Mesothelial cell of epicardium (in vitro differentiated cells): ENCODE measurements at regions not wholly inside any gene's neighbourhood (a gene's known extent, or its start where the extent isn't known, plus 50 kb on each side); places are given as distances from the start of the nearest gene placed in this dataset.

ENCODE experiments used
- DNase-seq, 2 experiments: peaks; one replicate each; pipeline ENCODE4 v3.0.0; 2021; ENCODE audit warnings: low spot score in 2 of 2; ENCODE audit not compliant: unreplicated experiment in 2 of 2
- H3K27ac Mint-ChIP-seq: 2 replicates; pipeline ENCODE4 v1.8.0; 2021; ENCODE audit warnings: mixed read lengths
- H3K27me3 Mint-ChIP-seq: 2 replicates; pipeline ENCODE4 v1.8.0; 2021; ENCODE audit warnings: low read depth, mixed read lengths
- H3K36me3 Mint-ChIP-seq: 2 replicates; pipeline ENCODE4 v1.8.0; 2021; ENCODE audit warnings: mixed read lengths
- H3K4me1 Mint-ChIP-seq: 2 replicates; pipeline ENCODE4 v1.8.0; 2021; ENCODE audit warnings: mixed read lengths
- H3K4me3 Mint-ChIP-seq: 2 replicates; pipeline ENCODE4 v1.8.0; 2021; ENCODE audit warnings: mild to moderate bottlenecking, moderate library complexity, mixed read lengths
- H3K9me3 Mint-ChIP-seq: 2 replicates; pipeline ENCODE4 v1.8.0; 2021; ENCODE audit warnings: mixed read lengths
- TF ChIP-seq, protein P1 (sequence below): fragments of 200-600 bp; sonication (generic); IDR thresholded peaks from one replicate; pipeline ENCODE4 v1.5.0; 2021; ENCODE audit warnings: antibody characterized with exemption; ENCODE audit not compliant: unreplicated experiment

DNA sequence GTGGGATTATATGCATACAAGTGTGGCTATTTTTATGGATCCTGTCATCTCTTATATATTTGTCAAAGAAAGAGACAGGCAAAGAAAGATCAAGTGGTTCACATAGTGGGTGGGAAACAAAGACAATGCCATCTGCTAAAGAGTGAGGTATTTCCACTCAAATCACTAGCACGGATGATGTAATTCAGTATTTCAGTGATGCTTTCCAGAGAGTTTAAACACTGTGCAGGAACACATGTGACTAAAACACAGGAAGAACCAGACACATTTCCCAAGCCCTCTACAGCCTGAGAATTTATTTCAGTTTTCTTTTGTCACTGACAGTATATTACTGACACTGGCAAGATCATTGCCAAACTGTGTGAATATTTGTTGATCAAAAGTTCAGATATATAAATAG is 885.7 kb upstream of the CELF2 start:
- TF ChIP-seq, protein P1, sequence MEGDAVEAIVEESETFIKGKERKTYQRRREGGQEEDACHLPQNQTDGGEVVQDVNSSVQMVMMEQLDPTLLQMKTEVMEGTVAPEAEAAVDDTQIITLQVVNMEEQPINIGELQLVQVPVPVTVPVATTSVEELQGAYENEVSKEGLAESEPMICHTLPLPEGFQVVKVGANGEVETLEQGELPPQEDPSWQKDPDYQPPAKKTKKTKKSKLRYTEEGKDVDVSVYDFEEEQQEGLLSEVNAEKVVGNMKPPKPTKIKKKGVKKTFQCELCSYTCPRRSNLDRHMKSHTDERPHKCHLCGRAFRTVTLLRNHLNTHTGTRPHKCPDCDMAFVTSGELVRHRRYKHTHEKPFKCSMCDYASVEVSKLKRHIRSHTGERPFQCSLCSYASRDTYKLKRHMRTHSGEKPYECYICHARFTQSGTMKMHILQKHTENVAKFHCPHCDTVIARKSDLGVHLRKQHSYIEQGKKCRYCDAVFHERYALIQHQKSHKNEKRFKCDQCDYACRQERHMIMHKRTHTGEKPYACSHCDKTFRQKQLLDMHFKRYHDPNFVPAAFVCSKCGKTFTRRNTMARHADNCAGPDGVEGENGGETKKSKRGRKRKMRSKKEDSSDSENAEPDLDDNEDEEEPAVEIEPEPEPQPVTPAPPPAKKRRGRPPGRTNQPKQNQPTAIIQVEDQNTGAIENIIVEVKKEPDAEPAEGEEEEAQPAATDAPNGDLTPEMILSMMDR, result no peak
- Mint-ChIP-seq H3K27ac (no peak overlapping the region), H3K4me1 (peaks cover 25% of the 10 kb centered on the region), H3K4me3 (no peak overlapping the region), H3K27me3 (no peaks in the 10 kb centered on the region), H3K9me3 (no peaks in the 10 kb centered on the region), H3K36me3 (no peaks in the 10 kb centered on the region)
- DNase-seq, result no peak

GRCh38 chr10:10133281-10133680 is 884.4 kb upstream of the CELF2 start:
- TF ChIP-seq, protein P1, result no peak
- Mint-ChIP-seq H3K4me3 (no peak overlapping the region), H3K27me3 (no peaks in the 10 kb centered on the region), H3K4me1 (peaks cover 25% of the 10 kb centered on the region), H3K36me3 (no peaks in the 10 kb centered on the region), H3K27ac (no peak overlapping the region), H3K9me3 (no peaks in the 10 kb centered on the region)
- no peak for DNase-seq

GRCh38 chr10:10138685-10139084 is 879.0 kb upstream of the CELF2 start:
- TF ChIP-seq, protein P1, result no peak
- Mint-ChIP-seq H3K9me3 (no peaks in the 10 kb centered on the region), H3K4me1 (peaks cover 18% of the 10 kb centered on the region), H3K27ac (no peak overlapping the region), H3K27me3 (no peaks in the 10 kb centered on the region), H3K4me3 (no peak overlapping the region), H3K36me3 (no peaks in the 10 kb centered on the region)
- DNase-seq, result no peak

GRCh38 chr10:10141782-10142382 is 875.8 kb upstream of the CELF2 start:
- peaks cover 2% of the 10 kb centered on the region for H3K4me1 Mint-ChIP-seq
- DNase-seq, result no peak
- no peak overlapping the region for H3K27ac Mint-ChIP-seq
- H3K27me3 Mint-ChIP-seq, result no peaks in the 10 kb centered on the region
- no peak overlapping the region for H3K4me3 Mint-ChIP-seq
- H3K36me3 Mint-ChIP-seq, result no peaks in the 10 kb centered on the region
- H3K9me3 Mint-ChIP-seq, result no peaks in the 10 kb centered on the region
- TF ChIP-seq, protein P1, result no peak

DNA sequence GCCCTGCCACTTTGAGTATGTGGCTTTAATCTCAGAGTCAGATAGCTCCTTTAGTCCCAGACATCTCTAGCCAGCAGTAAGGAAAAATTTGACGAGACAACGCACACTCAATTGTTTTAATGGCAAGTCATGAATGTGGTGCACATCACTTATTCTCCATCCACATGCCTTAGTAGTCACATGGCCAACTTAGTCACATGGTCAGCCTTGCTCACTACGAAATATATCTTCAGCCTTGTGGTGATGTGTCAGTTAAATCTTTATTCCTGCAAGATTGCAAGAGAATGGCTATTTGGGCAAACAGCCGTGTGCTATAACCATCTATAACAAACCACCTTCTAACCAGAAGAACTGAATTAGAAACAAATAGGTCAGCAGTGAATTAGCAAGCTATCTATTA is 871.1 kb upstream of the CELF2 start:
- peaks cover 7% of the 10 kb centered on the region for H3K4me1 Mint-ChIP-seq

More for the DNA sequence above, 871.1 kb upstream of the CELF2 start:
- H3K27me3 Mint-ChIP-seq, result no peaks in the 10 kb centered on the region
- TF ChIP-seq, protein P1, result no peak
- H3K4me3 Mint-ChIP-seq, result no peak overlapping the region
- H3K27ac Mint-ChIP-seq, result no peak overlapping the region
- no peaks in the 10 kb centered on the region for H3K36me3 Mint-ChIP-seq
- H3K9me3 Mint-ChIP-seq, result peaks cover 4% of the 10 kb centered on the region
- DNase-seq, result no peak
